ENCODE measurements at regions not wholly inside any gene's neighbourhood (a gene's known extent, or its start where the extent isn't known, plus 50 kb on each side); places are given as distances from the start of the nearest gene placed in this dataset.

DNA sequence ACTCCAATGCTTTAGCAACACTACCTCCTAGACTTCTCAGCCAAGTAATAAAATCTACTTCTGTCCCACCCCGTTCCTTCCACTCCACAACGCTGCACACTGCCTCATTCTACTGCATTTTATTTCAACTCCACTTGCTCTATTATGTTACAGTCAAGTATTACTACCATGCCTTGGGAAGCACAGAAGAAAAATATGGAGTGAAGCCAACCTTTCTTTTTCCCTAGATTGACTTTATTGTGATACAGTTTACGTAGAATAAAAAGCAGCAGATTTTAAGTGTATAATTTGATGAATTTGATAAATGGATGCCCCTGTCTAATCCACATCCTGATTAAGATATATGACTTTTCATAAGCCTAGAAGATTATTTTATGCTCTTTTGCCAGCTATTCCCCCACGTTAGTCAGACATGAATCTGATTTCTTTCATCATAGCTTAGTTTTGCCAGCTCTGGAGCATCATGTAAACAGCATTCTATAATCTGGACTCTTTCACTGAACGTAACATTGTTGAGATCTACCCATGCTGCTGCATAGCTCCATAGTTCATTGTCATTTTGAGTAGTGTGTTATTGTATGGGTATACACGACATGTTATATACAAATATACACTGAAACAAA, 676.8 kb upstream of the RAB6C start:
- no peaks in the 10 kb centered on the region for H3K27me3 ChIP-seq
- intact Hi-C loops (cut with DNase I) = no loop called here
- no peak overlapping the region for H3K4me3 ChIP-seq
- H3K9me3 ChIP-seq = no peaks in the 10 kb centered on the region
- 65 to 78% (median 73%) methylated on average over 6 of the region's 6 CpGs for WGBS, 3 donors
- DNase-seq = no peak
- no peak for TF ChIP-seq EP300 (IDR thresholded peaks at IDR 0.05)
- no peak for TF ChIP-seq POLR2A (IDR thresholded peaks at IDR 0.05)
- TF ChIP-seq, protein P1, sequence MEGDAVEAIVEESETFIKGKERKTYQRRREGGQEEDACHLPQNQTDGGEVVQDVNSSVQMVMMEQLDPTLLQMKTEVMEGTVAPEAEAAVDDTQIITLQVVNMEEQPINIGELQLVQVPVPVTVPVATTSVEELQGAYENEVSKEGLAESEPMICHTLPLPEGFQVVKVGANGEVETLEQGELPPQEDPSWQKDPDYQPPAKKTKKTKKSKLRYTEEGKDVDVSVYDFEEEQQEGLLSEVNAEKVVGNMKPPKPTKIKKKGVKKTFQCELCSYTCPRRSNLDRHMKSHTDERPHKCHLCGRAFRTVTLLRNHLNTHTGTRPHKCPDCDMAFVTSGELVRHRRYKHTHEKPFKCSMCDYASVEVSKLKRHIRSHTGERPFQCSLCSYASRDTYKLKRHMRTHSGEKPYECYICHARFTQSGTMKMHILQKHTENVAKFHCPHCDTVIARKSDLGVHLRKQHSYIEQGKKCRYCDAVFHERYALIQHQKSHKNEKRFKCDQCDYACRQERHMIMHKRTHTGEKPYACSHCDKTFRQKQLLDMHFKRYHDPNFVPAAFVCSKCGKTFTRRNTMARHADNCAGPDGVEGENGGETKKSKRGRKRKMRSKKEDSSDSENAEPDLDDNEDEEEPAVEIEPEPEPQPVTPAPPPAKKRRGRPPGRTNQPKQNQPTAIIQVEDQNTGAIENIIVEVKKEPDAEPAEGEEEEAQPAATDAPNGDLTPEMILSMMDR (IDR thresholded peaks at IDR 0.05) = no peak
- no peak overlapping the region for H3K27ac ChIP-seq
- H3K4me1 ChIP-seq (ENCODE audit: insufficient read depth) = no peaks in the 10 kb centered on the region
- no peaks in the 10 kb centered on the region for H3K36me3 ChIP-seq

DNA sequence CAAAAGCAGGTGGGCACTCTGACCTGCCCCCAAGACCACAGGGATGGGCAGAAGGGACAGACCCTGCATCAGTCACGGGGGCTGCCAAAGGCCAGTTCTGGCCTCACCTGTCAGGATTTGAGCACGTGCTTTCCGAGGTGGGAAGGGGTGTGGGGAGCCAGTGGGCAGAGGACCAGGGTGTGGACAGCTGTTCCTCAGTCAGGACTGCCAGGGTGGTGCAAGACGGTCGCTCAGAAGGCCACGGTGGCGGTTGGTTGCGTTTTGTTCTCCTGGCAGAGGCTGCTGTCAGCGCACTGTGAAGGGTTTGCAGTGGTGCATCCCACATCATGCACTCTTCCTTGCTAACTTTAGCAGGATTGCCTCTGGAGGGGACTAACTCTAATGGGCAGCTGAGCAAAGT, 665.3 kb upstream of the RAB6C start:
- TF ChIP-seq EP300 (IDR thresholded peaks at IDR 0.05) (no peak), POLR2A (IDR thresholded peaks at IDR 0.05) (no peak)
- TF ChIP-seq, protein P1 (IDR thresholded peaks at IDR 0.05) = no peak
- H3K9me3 ChIP-seq = no peaks in the 10 kb centered on the region
- intact Hi-C loops (cut with DNase I) = no loop called here

DNA sequence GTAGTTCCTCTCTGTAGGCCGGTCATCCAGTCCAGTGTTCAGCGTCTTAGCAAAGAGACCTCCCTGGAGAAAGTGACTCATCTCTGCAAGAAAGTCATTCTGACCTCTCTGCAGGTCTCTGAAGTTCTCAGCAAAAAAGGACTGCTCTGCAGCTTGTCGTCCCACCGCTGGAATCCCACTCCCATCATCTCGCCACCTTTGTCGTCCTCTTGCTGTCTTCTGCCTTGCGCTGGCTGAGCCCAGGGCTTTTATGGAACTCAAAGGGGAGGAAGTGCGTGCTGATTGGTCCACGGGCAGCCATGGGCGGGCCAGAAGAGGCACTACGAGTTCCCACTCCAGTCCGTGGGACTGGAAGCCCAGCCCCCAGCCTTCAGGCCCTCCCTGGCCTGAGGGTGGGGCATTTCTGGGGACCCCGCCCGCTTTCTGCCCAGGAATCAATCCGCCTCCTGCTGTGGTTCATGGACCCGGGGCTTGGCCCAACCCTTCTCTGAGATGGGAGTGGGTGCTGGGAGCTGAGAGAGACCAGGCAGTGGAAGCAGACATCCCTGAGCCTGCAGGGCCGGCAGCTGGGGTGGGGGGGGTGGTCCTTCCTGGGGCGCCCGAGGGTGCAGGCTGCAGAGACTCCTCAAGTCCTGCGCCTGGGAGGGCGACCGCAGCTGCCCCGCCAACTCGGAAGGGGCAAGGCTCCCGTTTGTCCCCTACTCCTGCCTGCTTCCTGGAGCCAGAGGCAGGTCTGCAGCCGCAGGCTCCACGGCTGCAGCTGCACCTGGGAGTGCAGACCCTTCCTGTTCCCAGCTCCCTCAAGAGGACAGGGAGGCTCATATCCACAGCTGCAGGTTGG, 660.7 kb upstream of the RAB6C start:
- TF ChIP-seq, protein P1 (IDR thresholded peaks at IDR 0.05) = no peak
- TF ChIP-seq POLR2A (IDR thresholded peaks at IDR 0.05) = no peak
- no peak for TF ChIP-seq EP300 (IDR thresholded peaks at IDR 0.05)
- no peak overlapping the region for H3K27ac ChIP-seq
- WGBS, 3 donors = 79 to 84% (median 79%) methylated on average over 20 to 27 of the region's 27 CpGs
- H3K4me1 ChIP-seq (ENCODE audit: insufficient read depth) = no peaks in the 10 kb centered on the region
- H3K27me3 ChIP-seq = no peaks in the 10 kb centered on the region
- intact Hi-C loops (cut with DNase I) = no loop called here
- no peak for DNase-seq
- H3K4me3 ChIP-seq = no peak overlapping the region
- no peaks in the 10 kb centered on the region for H3K9me3 ChIP-seq
- H3K36me3 ChIP-seq = no peaks in the 10 kb centered on the region

More for the DNA sequence above, 665.3 kb upstream of the RAB6C start:
- H3K27ac ChIP-seq = no peak overlapping the region
- 83 to 88% (median 83%) methylated on average over 9 of the region's 9 CpGs for WGBS, 3 donors
- no peaks in the 10 kb centered on the region for H3K27me3 ChIP-seq
- no peak overlapping the region for H3K4me3 ChIP-seq
- no peak for DNase-seq
- H3K36me3 ChIP-seq = no peaks in the 10 kb centered on the region
- no peaks in the 10 kb centered on the region for H3K4me1 ChIP-seq (ENCODE audit: insufficient read depth)

DNA sequence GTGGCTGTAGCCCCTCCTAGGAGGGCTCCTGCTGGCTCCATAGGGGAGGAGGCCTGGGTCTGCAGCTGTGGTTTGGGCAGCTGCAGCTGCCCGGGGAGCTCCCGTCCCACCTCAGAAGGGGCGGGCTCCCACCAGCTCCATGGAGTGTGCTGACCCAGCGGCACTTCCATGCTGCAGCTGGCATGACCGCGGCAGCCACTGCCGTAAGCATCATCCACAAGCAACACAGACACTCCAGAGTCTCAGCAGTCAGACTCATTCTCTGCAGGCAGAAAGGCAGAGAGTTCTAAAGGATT, 660.1 kb upstream of the RAB6C start:
- H3K27me3 ChIP-seq = no peaks in the 10 kb centered on the region
- TF ChIP-seq, protein P1 (IDR thresholded peaks at IDR 0.05) = no peak
- no peak for TF ChIP-seq EP300 (IDR thresholded peaks at IDR 0.05)
- no peak for TF ChIP-seq POLR2A (IDR thresholded peaks at IDR 0.05)
- 77 to 90% (median 86%) methylated on average over 7 of the region's 7 CpGs for WGBS, 3 donors
- no peak for DNase-seq
- intact Hi-C loops (cut with DNase I) = no loop called here
- H3K36me3 ChIP-seq = no peaks in the 10 kb centered on the region
- H3K27ac ChIP-seq = no peak overlapping the region
- no peak overlapping the region for H3K4me3 ChIP-seq
- no peaks in the 10 kb centered on the region for H3K9me3 ChIP-seq
- no peaks in the 10 kb centered on the region for H3K4me1 ChIP-seq (ENCODE audit: insufficient read depth)

All from ovary (tissue), 7 donors.